ENCODE measurements at regions not wholly inside any gene's neighbourhood (a gene's known extent, or its start where the extent isn't known, plus 50 kb on each side); places are given as distances from the start of the nearest gene placed in this dataset.

GRCh38 chr1:182142621-182143020, 81.1 kb upstream of the ZNF648 start:
- no peak for DNase-seq
- no peak for TF ChIP-seq POLR2A (IDR thresholded peaks at IDR 0.05)
- TF ChIP-seq POLR2AphosphoS5 (IDR thresholded peaks at IDR 0.05): no peak
- TF ChIP-seq CTCF (IDR thresholded peaks at IDR 0.05): no peak
- no peak for TF ChIP-seq EP300 (IDR thresholded peaks at IDR 0.05; ENCODE audit: low read depth)
- in situ Hi-C loops (cut with MboI; ENCODE audit: low pct_ligation_motif_present in 1 of 4, low pct_unique_long_range_greater_than_20kb in 1 of 4, low sequenced_read_pairs in 3 of 4): loop anchor here in 2 of 4 donors (5.0 to 10.0 kb wide), 2 partner anchors 252 to 255 kb away; partner anchors contain the start of gene GLUL (in 1 of the 2)
- Histone ChIP-seq H3K9me3 (no peaks in the 10 kb centered on the region), H3K27me3 (no peaks in the 10 kb centered on the region), H3K4me3 (no peak overlapping the region), H3K27ac (peak overlapping the region in 2 of 4 donors; percentile 87 to 94), H3K4me1 (peaks cover 21 to 32% (median 27%) of the 10 kb centered on the region in 4 donors), H3K36me3 (no peaks in the 10 kb centered on the region)
- 91% methylated on average over 4 of the region's 4 CpGs; no CpG with 5 or more reads in 1 of the 2 donors for WGBS, 2 donors (ENCODE audit: low coverage in 1 of 2)
- intact Hi-C loops (cut with DNase I; ENCODE audit: low total_unique reads): loop anchor here (2.0 kb wide), 1 partner anchor 254 kb away; no protein-coding TSS in a partner anchor

DNA sequence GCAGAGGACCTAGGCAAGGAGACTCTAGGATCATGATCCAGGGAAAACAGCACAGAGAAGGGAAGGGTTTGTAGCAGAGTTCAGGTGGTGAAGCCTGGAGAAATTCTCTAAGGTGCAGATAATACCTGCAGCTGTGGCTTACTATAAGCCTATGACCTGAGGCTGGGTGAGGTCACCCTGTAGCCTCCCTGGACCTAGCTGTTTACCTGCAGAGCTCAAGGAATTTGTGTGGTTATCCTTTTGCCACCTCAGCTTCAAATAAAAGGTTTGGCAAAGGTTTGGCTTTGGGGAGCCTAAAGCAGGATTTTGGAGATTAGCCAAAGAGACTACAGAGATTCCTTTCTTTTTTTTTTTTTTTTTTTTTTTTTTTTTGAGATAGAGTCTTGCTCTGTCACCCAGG, 79.5 kb upstream of the ZNF648 start:
- Histone ChIP-seq H3K36me3 (no peaks in the 10 kb centered on the region), H3K9me3 (no peaks in the 10 kb centered on the region), H3K4me3 (no peak overlapping the region), H3K4me1 (peaks cover 21 to 32% (median 27%) of the 10 kb centered on the region in 4 donors), H3K27me3 (no peaks in the 10 kb centered on the region), H3K27ac (no peak overlapping the region)
- TF ChIP-seq CTCF (IDR thresholded peaks at IDR 0.05) (no peak), POLR2A (IDR thresholded peaks at IDR 0.05) (no peak), EP300 (IDR thresholded peaks at IDR 0.05; ENCODE audit: low read depth) (no peak)
- intact Hi-C loops (cut with DNase I; ENCODE audit: low total_unique reads) (no loop called here), in situ Hi-C loops (cut with MboI; ENCODE audit: low pct_ligation_motif_present in 1 of 4, low pct_unique_long_range_greater_than_20kb in 1 of 4, low sequenced_read_pairs in 3 of 4) (loop anchor here in 2 of 4 donors (5.0 to 10.0 kb wide), 2 partner anchors 254 to 256 kb away; partner anchors contain the start of gene GLUL (in 1 of the 2))
- no peak for DNase-seq

DNA sequence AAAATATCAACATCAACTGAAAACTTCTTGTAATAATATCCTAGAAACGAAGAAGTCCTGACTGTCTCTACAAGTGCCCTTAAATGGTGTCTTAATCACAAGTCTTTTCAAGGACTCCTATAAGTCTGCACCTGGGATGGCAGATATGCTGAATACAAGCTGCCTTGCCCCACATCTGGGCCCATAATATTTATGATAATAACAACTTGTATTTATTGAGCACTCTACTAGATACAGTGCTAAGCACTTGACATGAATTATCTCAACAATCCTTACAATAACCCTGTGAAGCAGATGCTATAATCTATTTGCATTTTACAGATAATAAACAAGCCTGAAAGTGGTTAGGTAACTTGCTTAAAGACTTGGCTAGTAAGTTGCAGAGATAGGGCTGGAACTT, 78.0 kb upstream of the ZNF648 start:
- no peak for TF ChIP-seq POLR2AphosphoS5 (IDR thresholded peaks at IDR 0.05)
- TF ChIP-seq POLR2A (IDR thresholded peaks at IDR 0.05): no peak
- TF ChIP-seq EP300 (IDR thresholded peaks at IDR 0.05; ENCODE audit: low read depth): no peak
- TF ChIP-seq CTCF (IDR thresholded peaks at IDR 0.05): no peak
- peaks cover 12 to 17% (median 14%) of the 10 kb centered on the region in 4 donors for H3K4me1 ChIP-seq
- intact Hi-C loops (cut with DNase I; ENCODE audit: low total_unique reads) (no loop called here), in situ Hi-C loops (cut with MboI; ENCODE audit: low pct_ligation_motif_present in 1 of 4, low pct_unique_long_range_greater_than_20kb in 1 of 4, low sequenced_read_pairs in 3 of 4) (no loop called here)
- peaks cover 0 to 3% of the 10 kb centered on the region in 2 donors for H3K9me3 ChIP-seq
- no peak overlapping the region for H3K4me3 ChIP-seq
- no peaks in the 10 kb centered on the region for H3K27me3 ChIP-seq
- 57% methylated on average over 1 of the region's 1 CpG; no CpG with 5 or more reads in 1 of the 2 donors for WGBS, 2 donors (ENCODE audit: low coverage in 1 of 2)
- H3K36me3 ChIP-seq: no peaks in the 10 kb centered on the region
- no peak for DNase-seq
- H3K27ac ChIP-seq: no peak overlapping the region

DNA sequence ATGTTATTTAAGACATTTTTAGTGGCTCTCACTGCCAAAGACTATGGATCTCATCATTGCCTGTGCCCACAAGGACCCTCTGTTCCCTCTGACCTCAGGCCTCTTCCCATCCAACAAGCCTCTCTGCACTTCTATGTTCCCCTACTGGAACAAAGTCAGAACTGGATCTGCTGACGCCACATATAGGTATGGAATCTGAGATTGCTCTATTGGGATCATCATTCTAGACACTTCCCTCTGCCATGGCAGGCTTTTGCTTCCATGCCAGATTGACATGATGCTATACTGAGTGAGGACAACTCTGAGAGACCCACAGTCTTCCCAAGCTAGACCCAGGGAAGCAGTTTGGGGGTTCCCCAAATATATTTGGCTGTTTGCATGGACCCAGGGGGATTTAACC, 76.0 kb upstream of the ZNF648 start:
- no peak overlapping the region for H3K4me3 ChIP-seq
- H3K27me3 ChIP-seq: no peaks in the 10 kb centered on the region
- TF ChIP-seq EP300 (IDR thresholded peaks at IDR 0.05; ENCODE audit: low read depth) (no peak), CTCF (IDR thresholded peaks at IDR 0.05) (no peak), POLR2AphosphoS5 (IDR thresholded peaks at IDR 0.05) (no peak), POLR2A (IDR thresholded peaks at IDR 0.05) (no peak)
- in situ Hi-C loops (cut with MboI; ENCODE audit: low pct_ligation_motif_present in 1 of 4, low pct_unique_long_range_greater_than_20kb in 1 of 4, low sequenced_read_pairs in 3 of 4): no loop called here
- intact Hi-C loops (cut with DNase I; ENCODE audit: low total_unique reads): no loop called here
- no peaks in the 10 kb centered on the region for H3K36me3 ChIP-seq
- DNase-seq: no peak
- peaks cover 3 to 10% of the 10 kb centered on the region in 2 donors for H3K9me3 ChIP-seq
- H3K27ac ChIP-seq: no peak overlapping the region
- 100% methylated on average over 1 of the region's 1 CpG; no CpG with 5 or more reads in 1 of the 2 donors for WGBS, 2 donors (ENCODE audit: low coverage in 1 of 2)
- H3K4me1 ChIP-seq: no peaks in the 10 kb centered on the region
